Sigmoid colon (tissue), 6 donors: ENCODE measurements at regions not wholly inside any gene's neighbourhood (a gene's known extent, or its start where the extent isn't known, plus 50 kb on each side); places are given as distances from the start of the nearest gene placed in this dataset.

Experiments used
- DNase-seq: peaks from one replicate; pipeline ENCODE4 v3.0.0-alpha.2; 2019
- H3K27ac ChIP-seq, 4 donors: fragments of 200-600 bp; sonication (generic); one replicate each; pipeline ENCODE4 v1.5.1; 2016 to 2019; ENCODE audit warnings: mild to moderate bottlenecking in 1 of 4
- H3K27me3 ChIP-seq, 3 donors: fragments of 200-600 bp; sonication (generic); one replicate each; pipeline ENCODE4 v1.5.1; 2019; ENCODE audit warnings: mild to moderate bottlenecking in 1 of 3
- H3K36me3 ChIP-seq, 4 donors: fragments of 200-600 bp; sonication (generic); one replicate each; pipeline ENCODE4 v1.5.1; 2016 to 2019
- H3K4me1 ChIP-seq, 4 donors: fragments of 200-600 bp; sonication (generic); one replicate each; pipeline ENCODE4 v1.5.1; 2017 to 2019
- H3K4me3 ChIP-seq, 4 donors: fragments of 200-600 bp; sonication (generic); one replicate each; pipeline ENCODE4 v1.5.1; 2017 to 2019; ENCODE audit warnings: mild to moderate bottlenecking in 2 of 4, moderate library complexity in 1 of 4
- H3K9me3 ChIP-seq, 4 donors: fragments of 200-600 bp in 3 of 4; sonication (generic) in 3 of 4; one replicate each; pipeline versions ENCODE4 v1.5.1 to v1.6.1; 2013 to 2019
- CTCF ChIP-seq, 4 experiments: fragments of 450-650 bp in 3 of 4; fragments of 200-600 bp in 1 of 4; IDR thresholded peaks; one replicate each; pipeline ENCODE4 v1.5.1; 2016 to 2019; ENCODE audit warnings: antibody characterized with exemption in 4 of 4, mild to moderate bottlenecking in 3 of 4, moderate library complexity in 2 of 4
- EP300 ChIP-seq, 4 donors: sonication (generic); formaldehyde crosslinking; IDR thresholded peaks; one replicate each; pipeline ENCODE4 v1.6.1; 2017; ENCODE audit warnings: antibody characterized with exemption in 4 of 4
- POLR2A ChIP-seq, 2 donors: fragments of 450-650 bp; IDR thresholded peaks; one replicate each; pipeline ENCODE4 v1.6.1; 2016; ENCODE audit warnings: antibody characterized with exemption in 2 of 2, mild to moderate bottlenecking in 2 of 2, moderate library complexity in 2 of 2
- POLR2AphosphoS5 ChIP-seq, 4 donors: sonication (generic); formaldehyde crosslinking; IDR thresholded peaks; one replicate each; pipeline ENCODE4 v1.6.1; 2017; ENCODE audit warnings: antibody characterized with exemption in 4 of 4
- whole genome bisulfite sequencing, 2 donors: extraction: QIAGEN DNeasy Blood & Tissue Kit; methylation state at CpG; one replicate each; pipeline ENCODE4 v1.1.7; 2013; 5-methylcytosine and 5-hydroxymethylcytosine counted together
- intact Hi-C: fragments of 100-400 bp; cut with DNase I; formaldehyde crosslinking; loops from one replicate; pipeline ENCODE4 v1.15.1; 2023
- donor health status: healthy with polysubstance abuse.
- donor health status: healthy.

GRCh38 chr7:85475071-85475470 is 288.2 kb upstream of the SEMA3D start:
- Histone ChIP-seq H3K27me3 (no peaks in the 10 kb centered on the region), H3K9me3 (no peaks in the 10 kb centered on the region), H3K4me3 (no peak overlapping the region), H3K27ac (no peak overlapping the region), H3K4me1 (peaks cover 0 to 10% (median 0%) of the 10 kb centered on the region in 4 donors), H3K36me3 (no peaks in the 10 kb centered on the region)
- WGBS, 2 donors: 75 to 90% methylated on average over 5 of the region's 5 CpGs
- TF ChIP-seq EP300 (IDR thresholded peaks at IDR 0.05): no peak
- DNase-seq: no peak
- intact Hi-C loops: no loop called here

GRCh38 chr7:85474234-85474633 is 287.4 kb upstream of the SEMA3D start:
- 73 to 77% methylated on average over 2 of the region's 2 CpGs for WGBS, 2 donors
- Histone ChIP-seq H3K27ac (no peak overlapping the region), H3K4me1 (peaks cover 0 to 10% (median 0%) of the 10 kb centered on the region in 4 donors), H3K9me3 (no peaks in the 10 kb centered on the region), H3K27me3 (no peaks in the 10 kb centered on the region), H3K4me3 (no peak overlapping the region), H3K36me3 (no peaks in the 10 kb centered on the region)
- no peak for TF ChIP-seq EP300 (IDR thresholded peaks at IDR 0.05)
- TF ChIP-seq POLR2AphosphoS5 (IDR thresholded peaks at IDR 0.05): no peak
- no peak for TF ChIP-seq POLR2A (IDR thresholded peaks at IDR 0.05)
- TF ChIP-seq CTCF (IDR thresholded peaks at IDR 0.05): no peak
- intact Hi-C loops: no loop called here
- DNase-seq: no peak

GRCh38 chr7:85471740-85472139 is 284.9 kb upstream of the SEMA3D start:
- H3K27ac ChIP-seq: no peak overlapping the region
- no peaks in the 10 kb centered on the region for H3K27me3 ChIP-seq
- 23 to 61% methylated on average over 3 of the region's 3 CpGs for WGBS, 2 donors
- no peak overlapping the region for H3K4me3 ChIP-seq
- TF ChIP-seq POLR2A (IDR thresholded peaks at IDR 0.05): no peak
- TF ChIP-seq POLR2AphosphoS5 (IDR thresholded peaks at IDR 0.05): no peak
- TF ChIP-seq EP300 (IDR thresholded peaks at IDR 0.05): no peak
- TF ChIP-seq CTCF (IDR thresholded peaks at IDR 0.05): no peak
- H3K36me3 ChIP-seq: no peaks in the 10 kb centered on the region
- intact Hi-C loops: no loop called here
- H3K4me1 ChIP-seq: peaks cover 0 to 10% (median 0%) of the 10 kb centered on the region in 4 donors
- no peak for DNase-seq
- H3K9me3 ChIP-seq: no peaks in the 10 kb centered on the region

GRCh38 chr7:85471307-85471706 is 284.5 kb upstream of the SEMA3D start:
- TF ChIP-seq POLR2AphosphoS5 (IDR thresholded peaks at IDR 0.05) (no peak), POLR2A (IDR thresholded peaks at IDR 0.05) (no peak), CTCF (IDR thresholded peaks at IDR 0.05) (no peak), EP300 (IDR thresholded peaks at IDR 0.05) (no peak)
- Histone ChIP-seq H3K9me3 (no peaks in the 10 kb centered on the region), H3K36me3 (no peaks in the 10 kb centered on the region), H3K4me1 (peaks cover 0 to 10% (median 0%) of the 10 kb centered on the region in 4 donors), H3K27me3 (no peaks in the 10 kb centered on the region), H3K4me3 (no peak overlapping the region), H3K27ac (no peak overlapping the region)
- intact Hi-C loops: no loop called here
- no peak for DNase-seq

- DNase-seq: no peak
- Histone ChIP-seq H3K4me3 (no peak overlapping the region), H3K27me3 (no peaks in the 10 kb centered on the region), H3K36me3 (no peaks in the 10 kb centered on the region), H3K9me3 (no peaks in the 10 kb centered on the region), H3K4me1 (peaks cover 0 to 10% (median 0%) of the 10 kb centered on the region in 4 donors), H3K27ac (no peak overlapping the region)
- TF ChIP-seq EP300 (IDR thresholded peaks at IDR 0.05): no peak
- no peak for TF ChIP-seq CTCF (IDR thresholded peaks at IDR 0.05)
- TF ChIP-seq POLR2AphosphoS5 (IDR thresholded peaks at IDR 0.05): no peak
- TF ChIP-seq POLR2A (IDR thresholded peaks at IDR 0.05): no peak
- 44 to 66% methylated on average over 1 of the region's 1 CpG for whole genome bisulfite sequencing, 2 donors
- intact Hi-C loops: no loop called here
Observed at GRCh38 chr7:85469446-85470010, 282.7 kb upstream of the SEMA3D start.
